A673 (cell line): ENCODE measurements at regions not wholly inside any gene's neighbourhood (a gene's known extent, or its start where the extent isn't known, plus 50 kb on each side); places are given as distances from the start of the nearest gene placed in this dataset.

Experiments
- BruUV-seq: library from RNA; stranded (reverse); fragments of 400-500 nt; replicated peaks from 2 replicates; lab custom pipeline; 2021; lab: Mats Ljungman, UMichigan
- CTCF ChIA-PET: fragments of 300-600 bp; sonication (Branson Sonifier 250); formaldehyde crosslinking; loops from one replicate; lab custom pipeline; 2022; ENCODE audit warnings: antibody characterized with exemption; lab: Charles Lee
- POLR2A ChIA-PET: fragments of 300-600 bp; sonication (Branson Sonifier 250); formaldehyde crosslinking; loops from one replicate; lab custom pipeline; 2022; ENCODE audit warnings: antibody characterized with exemption; ENCODE audit not compliant: low non-redundant PET; lab: Charles Lee
- DNase-seq: peaks from one replicate; pipeline ENCODE4 v3.0.0-alpha.2; 2015; ENCODE audit warnings: low spot score
- H3K27ac ChIP-seq: fragments of 200-600 bp; sonication (generic); 2 replicates; pipeline ENCODE4 v1.5.1; 2016; ENCODE audit warnings: mixed run types, low read depth, mild to moderate bottlenecking, mixed read lengths, antibody characterized with exemption, low read length; ENCODE audit not compliant: poor library complexity, severe bottlenecking
- H3K27me3 ChIP-seq: fragments of 200-600 bp; sonication (generic); replicated peaks from 2 replicates; pipeline ENCODE4 v1.6.1; 2017; ENCODE audit warnings: mixed run types, low read depth, mild to moderate bottlenecking, mixed read lengths, antibody characterized with exemption, low read length; ENCODE audit not compliant: insufficient read depth, poor library complexity
- H3K36me3 ChIP-seq: fragments of 200-600 bp; sonication (generic); 2 replicates; pipeline ENCODE4 v1.6.1; 2016; ENCODE audit warnings: mixed run types, mild to moderate bottlenecking, mixed read lengths, antibody characterized with exemption, low read length; ENCODE audit not compliant: insufficient read depth, poor library complexity, severe bottlenecking
- H3K4me1 ChIP-seq: fragments of 200-600 bp; sonication (generic); 2 replicates; pipeline ENCODE4 v1.6.1; 2017; ENCODE audit warnings: mixed run types, mild to moderate bottlenecking, mixed read lengths, antibody characterized with exemption, low read length; ENCODE audit not compliant: insufficient read depth, poor library complexity, severe bottlenecking
- H3K4me3 ChIP-seq: fragments of 200-600 bp; sonication (generic); 2 replicates; pipeline ENCODE4 v1.5.1; 2016; ENCODE audit warnings: low read depth, mixed run types, mild to moderate bottlenecking, mixed read lengths, low read length; ENCODE audit not compliant: poor library complexity, severe bottlenecking
- H3K9me3 ChIP-seq: fragments of 200-600 bp; sonication (generic); 2 replicates; pipeline ENCODE4 v1.6.1; 2016; ENCODE audit warnings: mixed run types, low read depth, mild to moderate bottlenecking, mixed read lengths, antibody characterized with exemption, low read length; ENCODE audit not compliant: poor library complexity, severe bottlenecking
- EZH2 ChIP-seq: fragments of 200-600 bp; sonication (generic); IDR thresholded peaks from 2 replicates; pipeline ENCODE4 v1.6.1; 2017; ENCODE audit warnings: borderline replicate concordance, low read depth, mild to moderate bottlenecking, mixed read lengths, antibody characterized with exemption, low read length; ENCODE audit not compliant: poor library complexity, severe bottlenecking
- intact Hi-C: fragments of 100-400 bp; cut with micrococcal nuclease; formaldehyde crosslinking; loops from one replicate; pipeline ENCODE4 v1.10.0; 2022; ENCODE audit not compliant: unreplicated experiment
- TF ChIP-seq, protein P1 (sequence below): fragments of 300-800, 200-600 bp; sonication (generic); conservative IDR thresholded peaks from 2 replicates; pipeline ENCODE4 v1.5.1; 2017; ENCODE audit warnings: low read depth, mild to moderate bottlenecking, antibody characterized with exemption, low read length, moderate library complexity, mixed read lengths

DNA sequence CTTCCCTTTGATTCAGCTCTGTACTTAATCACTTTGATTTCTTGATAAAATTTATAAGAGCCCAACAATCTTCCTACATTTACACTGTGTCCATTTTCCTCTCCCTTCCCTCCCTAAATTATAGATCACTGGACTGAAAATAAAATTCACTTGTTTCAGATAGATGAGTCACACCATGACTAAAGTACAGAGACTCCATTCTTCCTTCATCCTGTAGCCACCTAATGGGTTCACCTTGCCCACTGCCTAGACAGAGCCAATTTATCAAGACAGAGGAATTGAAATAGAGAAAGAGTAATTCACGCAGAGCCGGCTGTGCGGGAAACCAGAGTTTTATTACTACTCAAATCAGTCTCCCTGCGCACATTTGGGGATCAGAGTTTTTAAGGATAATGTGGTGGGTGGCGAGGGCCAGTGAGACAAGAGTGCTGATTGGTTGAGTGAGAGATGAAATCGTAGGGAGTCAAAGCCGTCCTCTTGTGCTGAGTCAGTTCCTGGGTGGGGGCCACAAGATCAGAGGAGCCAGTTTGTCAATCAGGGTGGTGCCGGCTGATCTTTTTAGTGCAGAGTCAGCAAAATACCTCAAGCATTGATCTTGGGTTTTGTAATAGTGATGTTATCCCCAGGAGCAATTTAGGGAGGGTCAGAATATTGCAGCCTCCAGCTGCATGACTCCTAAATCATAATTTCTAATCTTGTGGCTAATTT is 71.3 kb upstream of the MED14 start:
- no peaks in the 10 kb centered on the region for H3K27me3 ChIP-seq
- no peak for DNase-seq
- no peaks in the 10 kb centered on the region for H3K9me3 ChIP-seq
- H3K36me3 ChIP-seq = no peaks in the 10 kb centered on the region
- ChIA-PET POLR2A (no interaction called here), CTCF (interaction anchor here (0.5 kb wide), 1 partner anchor 22 kb away, joined by 5 read pairs; no protein-coding TSS in a partner anchor)
- intact Hi-C loops = no loop called here
- no peak overlapping the region for H3K4me3 ChIP-seq
- H3K4me1 ChIP-seq = no peaks in the 10 kb centered on the region
- no peak for TF ChIP-seq EZH2
- TF ChIP-seq, protein P1, sequence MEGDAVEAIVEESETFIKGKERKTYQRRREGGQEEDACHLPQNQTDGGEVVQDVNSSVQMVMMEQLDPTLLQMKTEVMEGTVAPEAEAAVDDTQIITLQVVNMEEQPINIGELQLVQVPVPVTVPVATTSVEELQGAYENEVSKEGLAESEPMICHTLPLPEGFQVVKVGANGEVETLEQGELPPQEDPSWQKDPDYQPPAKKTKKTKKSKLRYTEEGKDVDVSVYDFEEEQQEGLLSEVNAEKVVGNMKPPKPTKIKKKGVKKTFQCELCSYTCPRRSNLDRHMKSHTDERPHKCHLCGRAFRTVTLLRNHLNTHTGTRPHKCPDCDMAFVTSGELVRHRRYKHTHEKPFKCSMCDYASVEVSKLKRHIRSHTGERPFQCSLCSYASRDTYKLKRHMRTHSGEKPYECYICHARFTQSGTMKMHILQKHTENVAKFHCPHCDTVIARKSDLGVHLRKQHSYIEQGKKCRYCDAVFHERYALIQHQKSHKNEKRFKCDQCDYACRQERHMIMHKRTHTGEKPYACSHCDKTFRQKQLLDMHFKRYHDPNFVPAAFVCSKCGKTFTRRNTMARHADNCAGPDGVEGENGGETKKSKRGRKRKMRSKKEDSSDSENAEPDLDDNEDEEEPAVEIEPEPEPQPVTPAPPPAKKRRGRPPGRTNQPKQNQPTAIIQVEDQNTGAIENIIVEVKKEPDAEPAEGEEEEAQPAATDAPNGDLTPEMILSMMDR = no peak
- BruUV-seq = no TSS peak
- H3K27ac ChIP-seq = no peak overlapping the region

DNA sequence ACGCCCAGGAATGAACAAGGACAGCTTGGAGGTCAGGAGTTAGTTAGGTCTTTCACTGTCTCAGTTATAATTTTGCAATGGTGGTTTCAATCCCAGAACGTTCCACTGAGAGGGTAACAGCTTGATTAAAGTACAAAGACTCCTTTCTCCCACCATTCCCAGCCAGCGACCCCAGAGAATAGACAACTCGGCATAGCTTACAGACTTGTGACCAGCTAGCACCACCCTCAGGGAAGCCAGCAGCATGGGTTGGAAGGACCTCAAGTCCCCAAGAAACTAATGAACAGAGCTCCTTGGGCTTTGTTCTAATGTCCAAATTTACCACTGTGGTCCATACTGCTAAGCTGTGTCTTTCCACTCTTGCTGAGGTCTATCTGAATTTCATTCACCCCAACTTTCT is 72.0 kb upstream of the MED14 start:
- ChIA-PET CTCF (interaction anchor here (0.5 kb wide), 1 partner anchor 22 kb away, joined by 5 read pairs; no protein-coding TSS in a partner anchor), POLR2A (no interaction called here)
- Histone ChIP-seq H3K4me1 (no peaks in the 10 kb centered on the region), H3K36me3 (no peaks in the 10 kb centered on the region), H3K4me3 (no peak overlapping the region), H3K9me3 (no peaks in the 10 kb centered on the region), H3K27me3 (no peaks in the 10 kb centered on the region), H3K27ac (no peak overlapping the region)
- DNase-seq = no peak
- intact Hi-C loops = no loop called here
- no TSS peak for BruUV-seq
- TF ChIP-seq EZH2 = no peak
- TF ChIP-seq, protein P1 = no peak

DNA sequence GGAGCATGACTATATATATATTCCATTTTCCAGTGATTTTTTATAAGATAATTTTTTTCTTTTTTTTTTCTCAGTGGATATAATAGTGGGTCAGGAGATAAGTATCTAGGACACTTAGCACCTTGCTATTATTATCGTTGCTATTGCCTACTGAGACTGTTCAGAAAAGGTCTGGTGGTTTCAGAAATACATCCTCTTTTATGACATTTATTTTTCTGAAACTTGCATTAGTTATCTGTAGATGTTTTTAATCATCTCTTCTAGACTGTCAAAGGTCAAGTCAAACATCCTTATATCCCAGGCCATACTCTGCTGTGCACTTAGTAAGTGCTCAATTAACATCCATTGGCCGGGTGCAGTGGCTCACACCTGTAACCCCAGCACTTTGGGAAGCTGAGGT is 72.9 kb upstream of the MED14 start:
- TF ChIP-seq, protein P1 = no peak
- no peak for TF ChIP-seq EZH2
- no peaks in the 10 kb centered on the region for H3K27me3 ChIP-seq
- intact Hi-C loops = no loop called here
- H3K4me1 ChIP-seq = no peaks in the 10 kb centered on the region
- no peak for DNase-seq
- H3K4me3 ChIP-seq = no peak overlapping the region
- CTCF ChIA-PET = no interaction called here
- BruUV-seq = no TSS peak
- H3K9me3 ChIP-seq = no peaks in the 10 kb centered on the region
- POLR2A ChIA-PET = no interaction called here
- no peak overlapping the region for H3K27ac ChIP-seq
- H3K36me3 ChIP-seq = no peaks in the 10 kb centered on the region
